ENCODE measurements at regions not wholly inside any gene's neighbourhood (a gene's known extent, or its start where the extent isn't known, plus 50 kb on each side); places are given as distances from the start of the nearest gene placed in this dataset.

GRCh38 chr5:122668552-122668951 lies 106.3 kb upstream of the SNX2 start:
- TF ChIP-seq, protein P1, sequence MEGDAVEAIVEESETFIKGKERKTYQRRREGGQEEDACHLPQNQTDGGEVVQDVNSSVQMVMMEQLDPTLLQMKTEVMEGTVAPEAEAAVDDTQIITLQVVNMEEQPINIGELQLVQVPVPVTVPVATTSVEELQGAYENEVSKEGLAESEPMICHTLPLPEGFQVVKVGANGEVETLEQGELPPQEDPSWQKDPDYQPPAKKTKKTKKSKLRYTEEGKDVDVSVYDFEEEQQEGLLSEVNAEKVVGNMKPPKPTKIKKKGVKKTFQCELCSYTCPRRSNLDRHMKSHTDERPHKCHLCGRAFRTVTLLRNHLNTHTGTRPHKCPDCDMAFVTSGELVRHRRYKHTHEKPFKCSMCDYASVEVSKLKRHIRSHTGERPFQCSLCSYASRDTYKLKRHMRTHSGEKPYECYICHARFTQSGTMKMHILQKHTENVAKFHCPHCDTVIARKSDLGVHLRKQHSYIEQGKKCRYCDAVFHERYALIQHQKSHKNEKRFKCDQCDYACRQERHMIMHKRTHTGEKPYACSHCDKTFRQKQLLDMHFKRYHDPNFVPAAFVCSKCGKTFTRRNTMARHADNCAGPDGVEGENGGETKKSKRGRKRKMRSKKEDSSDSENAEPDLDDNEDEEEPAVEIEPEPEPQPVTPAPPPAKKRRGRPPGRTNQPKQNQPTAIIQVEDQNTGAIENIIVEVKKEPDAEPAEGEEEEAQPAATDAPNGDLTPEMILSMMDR (IDR thresholded peaks at IDR 0.05), result no peak
- TF ChIP-seq EZH2phosphoT487 (IDR thresholded peaks at IDR 0.05; ENCODE audit: borderline replicate concordance, low read depth) (no peak), TAF1 (IDR thresholded peaks at IDR 0.05; ENCODE audit: borderline replicate concordance, low read depth, low read length) (no peak), SMC3 (IDR thresholded peaks at IDR 0.05; ENCODE audit: low read depth, low read length) (no peak), JUND (IDR thresholded peaks at IDR 0.05) (no peak), MEF2A (IDR thresholded peaks at IDR 0.05; ENCODE audit: borderline replicate concordance, low read depth) (no peak), GABPA (IDR thresholded peaks at IDR 0.05; ENCODE audit: low read depth) (no peak), RAD21 (IDR thresholded peaks at IDR 0.05; ENCODE audit: low read length) (no peak), MAX (IDR thresholded peaks at IDR 0.05; ENCODE audit: low read depth) (no peak)
